ENCODE measurements at regions not wholly inside any gene's neighbourhood (a gene's known extent, or its start where the extent isn't known, plus 50 kb on each side); places are given as distances from the start of the nearest gene placed in this dataset.
A peak's percentile ranks its signal among the peaks of the same experiment; 100 is the strongest.

DNA sequence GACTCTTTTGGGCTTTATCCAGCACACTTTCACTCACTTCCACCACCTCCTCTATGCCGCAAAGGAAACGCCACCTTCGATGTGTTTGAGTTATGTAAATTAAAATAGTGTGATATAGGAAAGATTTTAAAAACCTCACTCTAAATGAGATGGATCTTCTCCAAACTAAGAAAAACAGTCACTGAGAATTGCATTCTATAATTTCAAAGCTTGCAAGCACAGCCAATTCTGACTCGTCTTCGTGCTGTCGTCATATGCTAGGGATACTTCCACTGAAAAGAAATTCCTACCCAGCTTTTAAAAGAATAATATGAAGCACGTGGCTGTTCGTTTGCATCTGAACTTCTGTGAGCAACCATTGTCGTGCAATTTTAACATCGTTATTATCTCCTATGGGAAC, 162.5 kb downstream of the SH3BP4 start:
- Mint-ChIP-seq H3K4me1 (no peaks in the 10 kb centered on the region), H3K4me3 (no peak overlapping the region), H3K27me3 (ENCODE audit: low read depth) (peaks cover 36% of the 10 kb centered on the region), H3K36me3 (ENCODE audit: low read depth) (no peaks in the 10 kb centered on the region), H3K27ac (no peak overlapping the region), H3K9me3 (peaks cover 2% of the 10 kb centered on the region)
- TF ChIP-seq, protein P1, sequence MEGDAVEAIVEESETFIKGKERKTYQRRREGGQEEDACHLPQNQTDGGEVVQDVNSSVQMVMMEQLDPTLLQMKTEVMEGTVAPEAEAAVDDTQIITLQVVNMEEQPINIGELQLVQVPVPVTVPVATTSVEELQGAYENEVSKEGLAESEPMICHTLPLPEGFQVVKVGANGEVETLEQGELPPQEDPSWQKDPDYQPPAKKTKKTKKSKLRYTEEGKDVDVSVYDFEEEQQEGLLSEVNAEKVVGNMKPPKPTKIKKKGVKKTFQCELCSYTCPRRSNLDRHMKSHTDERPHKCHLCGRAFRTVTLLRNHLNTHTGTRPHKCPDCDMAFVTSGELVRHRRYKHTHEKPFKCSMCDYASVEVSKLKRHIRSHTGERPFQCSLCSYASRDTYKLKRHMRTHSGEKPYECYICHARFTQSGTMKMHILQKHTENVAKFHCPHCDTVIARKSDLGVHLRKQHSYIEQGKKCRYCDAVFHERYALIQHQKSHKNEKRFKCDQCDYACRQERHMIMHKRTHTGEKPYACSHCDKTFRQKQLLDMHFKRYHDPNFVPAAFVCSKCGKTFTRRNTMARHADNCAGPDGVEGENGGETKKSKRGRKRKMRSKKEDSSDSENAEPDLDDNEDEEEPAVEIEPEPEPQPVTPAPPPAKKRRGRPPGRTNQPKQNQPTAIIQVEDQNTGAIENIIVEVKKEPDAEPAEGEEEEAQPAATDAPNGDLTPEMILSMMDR (IDR thresholded peaks at IDR 0.05; ENCODE audit: unreplicated experiment in 3 of 3), result no peak

DNA sequence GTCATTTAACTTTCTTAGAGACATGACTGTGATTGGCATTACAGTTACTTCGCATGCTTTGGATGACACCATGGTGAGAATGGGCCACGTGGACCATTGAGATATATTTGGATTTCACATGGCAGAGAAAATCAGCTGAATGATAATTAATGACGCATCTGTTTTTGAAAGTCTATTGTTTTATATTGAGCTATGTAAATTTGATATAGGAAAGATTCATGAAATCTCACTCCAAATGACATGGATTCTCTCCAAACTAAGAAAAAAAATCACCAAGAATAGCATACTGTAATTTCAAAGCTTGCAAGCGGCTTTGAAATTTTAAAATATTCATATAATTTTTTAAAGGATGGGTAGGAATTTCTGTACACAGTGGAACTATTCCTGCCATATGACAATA, 163.7 kb downstream of the SH3BP4 start:
- no peak overlapping the region for H3K27ac Mint-ChIP-seq
- no peaks in the 10 kb centered on the region for H3K4me1 Mint-ChIP-seq
- H3K36me3 Mint-ChIP-seq (ENCODE audit: low read depth), result no peaks in the 10 kb centered on the region
- peaks cover 7% of the 10 kb centered on the region for H3K9me3 Mint-ChIP-seq
- TF ChIP-seq, protein P1 (IDR thresholded peaks at IDR 0.05; ENCODE audit: unreplicated experiment in 3 of 3), result no peak
- H3K27me3 Mint-ChIP-seq (ENCODE audit: low read depth), result peaks cover 36% of the 10 kb centered on the region
- no peak overlapping the region for H3K4me3 Mint-ChIP-seq

DNA sequence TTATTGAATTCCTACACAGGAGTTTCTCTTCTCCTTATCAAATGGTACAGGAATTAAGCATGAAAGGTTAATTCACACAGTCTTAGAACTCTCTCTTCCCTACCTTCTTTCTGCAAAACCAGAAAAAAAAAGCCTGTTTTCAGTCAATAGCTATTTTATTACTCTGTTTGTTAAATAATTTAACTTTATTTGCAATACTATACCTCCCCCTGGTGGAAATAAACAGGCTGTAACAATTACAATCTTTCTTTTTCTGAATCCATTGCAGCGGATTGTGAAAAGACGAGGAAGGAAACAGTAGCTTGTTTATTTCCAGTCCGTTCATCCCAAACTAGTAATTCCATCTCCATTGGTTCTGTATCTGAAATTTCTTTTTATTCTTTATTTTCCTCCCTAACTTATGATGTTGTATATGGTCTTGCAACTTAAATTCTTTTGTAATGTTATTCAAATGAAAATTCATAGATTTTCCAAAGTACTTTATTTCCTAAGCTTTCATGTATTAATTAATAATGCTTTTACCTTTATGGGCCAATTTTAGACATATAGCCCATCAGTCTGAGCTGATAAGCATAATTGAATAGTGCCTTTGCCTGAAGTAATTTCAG, 165.2 kb downstream of the SH3BP4 start:
- Mint-ChIP-seq H3K27me3 (ENCODE audit: low read depth) (peaks cover 28% of the 10 kb centered on the region), H3K9me3 (peaks cover 7% of the 10 kb centered on the region), H3K4me3 (no peak overlapping the region), H3K4me1 (no peaks in the 10 kb centered on the region), H3K36me3 (ENCODE audit: low read depth) (no peaks in the 10 kb centered on the region), H3K27ac (no peak overlapping the region)
- TF ChIP-seq, protein P1 (IDR thresholded peaks at IDR 0.05; ENCODE audit: unreplicated experiment in 3 of 3), result peak; percentile 62 to 84 (median 77)

GRCh38 chr2:235126768-235127167, 175.0 kb downstream of the SH3BP4 start:
- Mint-ChIP-seq H3K4me1 (peaks cover 9% of the 10 kb centered on the region), H3K27ac (peak overlapping the region; percentile 23 to 72 (median 35)), H3K4me3 (no peak overlapping the region), H3K27me3 (ENCODE audit: low read depth) (peaks cover 11% of the 10 kb centered on the region), H3K9me3 (no peaks in the 10 kb centered on the region), H3K36me3 (ENCODE audit: low read depth) (no peaks in the 10 kb centered on the region)
- TF ChIP-seq, protein P1 (IDR thresholded peaks at IDR 0.05; ENCODE audit: unreplicated experiment in 3 of 3), result no peak

GRCh38 chr2:235127931-235128330, 176.1 kb downstream of the SH3BP4 start:
- Mint-ChIP-seq H3K27ac (no peak overlapping the region), H3K4me1 (peaks cover 9% of the 10 kb centered on the region), H3K27me3 (ENCODE audit: low read depth) (peaks cover 11% of the 10 kb centered on the region), H3K9me3 (no peaks in the 10 kb centered on the region), H3K36me3 (ENCODE audit: low read depth) (no peaks in the 10 kb centered on the region), H3K4me3 (no peak overlapping the region)
- TF ChIP-seq, protein P1 (IDR thresholded peaks at IDR 0.05; ENCODE audit: unreplicated experiment in 3 of 3), result no peak

GRCh38 chr2:235129850-235130249, 178.0 kb downstream of the SH3BP4 start:
- Mint-ChIP-seq H3K36me3 (ENCODE audit: low read depth) (no peaks in the 10 kb centered on the region), H3K4me3 (no peak overlapping the region), H3K27me3 (ENCODE audit: low read depth) (peaks cover 8% of the 10 kb centered on the region), H3K9me3 (no peaks in the 10 kb centered on the region), H3K4me1 (peaks cover 9% of the 10 kb centered on the region), H3K27ac (no peak overlapping the region)
- TF ChIP-seq, protein P1 (IDR thresholded peaks at IDR 0.05; ENCODE audit: unreplicated experiment in 3 of 3), result no peak

Measured in nephron (organoid).